ENCODE measurements at regions not wholly inside any gene's neighbourhood (a gene's known extent, or its start where the extent isn't known, plus 50 kb on each side); places are given as distances from the start of the nearest gene placed in this dataset.

GRCh38 chr4:162912482-162912881 is 254.2 kb downstream of the NAF1 start:
- WGBS, result 73% methylated on average over 2 of the region's 2 CpGs
- no peaks in the 10 kb centered on the region for H3K27me3 ChIP-seq (replicated peaks; ENCODE audit: insufficient read depth)
- H3K4me1 ChIP-seq (replicated peaks), result no peaks in the 10 kb centered on the region
- H3K27ac ChIP-seq, result no peak overlapping the region
- H3K36me3 ChIP-seq, result no peaks in the 10 kb centered on the region
- no peak for DNase-seq (ENCODE audit: low spot score)
- intact Hi-C loops (cut with DNase I), result no loop called here
- H3K9me3 ChIP-seq, result no peaks in the 10 kb centered on the region
- H3K4me3 ChIP-seq, result no peak overlapping the region
- TF ChIP-seq CTCF (IDR thresholded peaks at IDR 0.05) (no peak), POLR2A (IDR thresholded peaks at IDR 0.05) (no peak), POLR2AphosphoS5 (IDR thresholded peaks at IDR 0.05) (no peak)

GRCh38 chr4:162911349-162911748 is 255.3 kb downstream of the NAF1 start:
- WGBS, result 90% methylated on average over 3 of the region's 3 CpGs
- Histone ChIP-seq H3K9me3 (no peaks in the 10 kb centered on the region), H3K4me1 (replicated peaks) (no peaks in the 10 kb centered on the region), H3K4me3 (no peak overlapping the region), H3K27me3 (replicated peaks; ENCODE audit: insufficient read depth) (no peaks in the 10 kb centered on the region), H3K36me3 (no peaks in the 10 kb centered on the region), H3K27ac (no peak overlapping the region)
- no peak for DNase-seq (ENCODE audit: low spot score)
- TF ChIP-seq POLR2AphosphoS5 (IDR thresholded peaks at IDR 0.05), result no peak
- no peak for TF ChIP-seq POLR2A (IDR thresholded peaks at IDR 0.05)
- TF ChIP-seq CTCF (IDR thresholded peaks at IDR 0.05), result no peak
- intact Hi-C loops (cut with DNase I), result no loop called here

GRCh38 chr4:162909952-162910351 is 256.7 kb downstream of the NAF1 start:
- Histone ChIP-seq H3K27ac (no peak overlapping the region), H3K27me3 (replicated peaks; ENCODE audit: insufficient read depth) (no peaks in the 10 kb centered on the region), H3K9me3 (no peaks in the 10 kb centered on the region), H3K4me1 (replicated peaks) (no peaks in the 10 kb centered on the region), H3K4me3 (no peak overlapping the region), H3K36me3 (no peaks in the 10 kb centered on the region)
- 81% methylated on average over 2 of the region's 2 CpGs for WGBS
- DNase-seq (ENCODE audit: low spot score), result no peak
- intact Hi-C loops (cut with DNase I), result no loop called here
- no peak for TF ChIP-seq CTCF (IDR thresholded peaks at IDR 0.05)
- no peak for TF ChIP-seq POLR2A (IDR thresholded peaks at IDR 0.05)
- TF ChIP-seq POLR2AphosphoS5 (IDR thresholded peaks at IDR 0.05), result no peak

GRCh38 chr4:162894387-162894786 is 272.3 kb downstream of the NAF1 start:
- WGBS, result 32% methylated on average over 3 of the region's 3 CpGs
- no peak overlapping the region for H3K4me3 ChIP-seq
- no peak for DNase-seq (ENCODE audit: low spot score)
- no peaks in the 10 kb centered on the region for H3K9me3 ChIP-seq
- no peak overlapping the region for H3K27ac ChIP-seq
- no peaks in the 10 kb centered on the region for H3K27me3 ChIP-seq (replicated peaks; ENCODE audit: insufficient read depth)
- no peaks in the 10 kb centered on the region for H3K4me1 ChIP-seq (replicated peaks)
- TF ChIP-seq POLR2A (IDR thresholded peaks at IDR 0.05), result no peak
- TF ChIP-seq POLR2AphosphoS5 (IDR thresholded peaks at IDR 0.05), result no peak
- no peak for TF ChIP-seq CTCF (IDR thresholded peaks at IDR 0.05)
- no peaks in the 10 kb centered on the region for H3K36me3 ChIP-seq
- intact Hi-C loops (cut with DNase I), result no loop called here

GRCh38 chr4:162891788-162892707 is 274.6 kb downstream of the NAF1 start:
- no peaks in the 10 kb centered on the region for H3K36me3 ChIP-seq
- no peaks in the 10 kb centered on the region for H3K9me3 ChIP-seq
- no peak overlapping the region for H3K27ac ChIP-seq
- intact Hi-C loops (cut with DNase I), result no loop called here
- WGBS, result 58% methylated on average over 3 of the region's 3 CpGs
- no peaks in the 10 kb centered on the region for H3K27me3 ChIP-seq (replicated peaks; ENCODE audit: insufficient read depth)
- H3K4me3 ChIP-seq, result no peak overlapping the region
- H3K4me1 ChIP-seq (replicated peaks), result no peaks in the 10 kb centered on the region
- DNase-seq (ENCODE audit: low spot score), result no peak
- TF ChIP-seq POLR2A (IDR thresholded peaks at IDR 0.05) (no peak), POLR2AphosphoS5 (IDR thresholded peaks at IDR 0.05) (no peak), CTCF (IDR thresholded peaks at IDR 0.05) (no peak)
